ENCODE measurements at regions not wholly inside any gene's neighbourhood (a gene's known extent, or its start where the extent isn't known, plus 50 kb on each side); places are given as distances from the start of the nearest gene placed in this dataset.

GRCh38 chr2:196279541-196279940 lies 108.2 kb upstream of the STK17B start:
- TF ChIP-seq, protein P1, sequence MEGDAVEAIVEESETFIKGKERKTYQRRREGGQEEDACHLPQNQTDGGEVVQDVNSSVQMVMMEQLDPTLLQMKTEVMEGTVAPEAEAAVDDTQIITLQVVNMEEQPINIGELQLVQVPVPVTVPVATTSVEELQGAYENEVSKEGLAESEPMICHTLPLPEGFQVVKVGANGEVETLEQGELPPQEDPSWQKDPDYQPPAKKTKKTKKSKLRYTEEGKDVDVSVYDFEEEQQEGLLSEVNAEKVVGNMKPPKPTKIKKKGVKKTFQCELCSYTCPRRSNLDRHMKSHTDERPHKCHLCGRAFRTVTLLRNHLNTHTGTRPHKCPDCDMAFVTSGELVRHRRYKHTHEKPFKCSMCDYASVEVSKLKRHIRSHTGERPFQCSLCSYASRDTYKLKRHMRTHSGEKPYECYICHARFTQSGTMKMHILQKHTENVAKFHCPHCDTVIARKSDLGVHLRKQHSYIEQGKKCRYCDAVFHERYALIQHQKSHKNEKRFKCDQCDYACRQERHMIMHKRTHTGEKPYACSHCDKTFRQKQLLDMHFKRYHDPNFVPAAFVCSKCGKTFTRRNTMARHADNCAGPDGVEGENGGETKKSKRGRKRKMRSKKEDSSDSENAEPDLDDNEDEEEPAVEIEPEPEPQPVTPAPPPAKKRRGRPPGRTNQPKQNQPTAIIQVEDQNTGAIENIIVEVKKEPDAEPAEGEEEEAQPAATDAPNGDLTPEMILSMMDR (conservative IDR thresholded peaks at IDR 0.05; ENCODE audit: low read depth in 2 of 2): no peak
- TF ChIP-seq POLR2AphosphoS5 (IDR thresholded peaks at IDR 0.05; ENCODE audit: low read depth): no peak
- TF ChIP-seq REST (IDR thresholded peaks at IDR 0.05; ENCODE audit: unreplicated experiment): no peak

All from GM23338 (cell line).